Hepatocyte (in vitro differentiated cells): ENCODE measurements at regions not wholly inside any gene's neighbourhood (a gene's known extent, or its start where the extent isn't known, plus 50 kb on each side); places are given as distances from the start of the nearest gene placed in this dataset.
"Not testable (repeated sequence)": the region's sequence is repeated elsewhere in the genome, so short reads cannot be mapped to it uniquely, and the experiment has no call there.

Experiments
- DNase-seq: peaks from one replicate; pipeline ENCODE4 v3.0.0-alpha.2; 2016; ENCODE audit warnings: low spot score
- H2AFZ ChIP-seq: fragments of 200-600 bp; sonication (generic); 2 replicates; pipeline ENCODE4 v1.6.0; 2016; ENCODE audit warnings: antibody characterized with exemption, mild to moderate bottlenecking
- H3K27ac ChIP-seq: fragments of 200-600 bp; sonication (generic); 2 replicates; pipeline ENCODE4 v1.5.1; 2016; ENCODE audit warnings: mild to moderate bottlenecking
- H3K27me3 ChIP-seq: fragments of 200-600 bp; sonication (generic); 2 replicates; pipeline ENCODE4 v1.6.1; 2016
- H3K36me3 ChIP-seq: fragments of 200-600 bp; sonication (generic); replicated peaks from 2 replicates; pipeline ENCODE4 v1.5.1; 2016; ENCODE audit warnings: low read depth; ENCODE audit not compliant: insufficient read depth
- H3K4me1 ChIP-seq: fragments of 200-600 bp; sonication (generic); 2 replicates; pipeline ENCODE4 v1.5.1; 2016; ENCODE audit warnings: mild to moderate bottlenecking, moderate library complexity; ENCODE audit not compliant: insufficient read depth
- H3K4me2 ChIP-seq: fragments of 200-600 bp; sonication (generic); 2 replicates; pipeline ENCODE4 v1.6.0; 2016
- H3K4me3 ChIP-seq: fragments of 200-600 bp; sonication (generic); 2 replicates; pipeline ENCODE4 v1.5.1; 2016; ENCODE audit warnings: mild to moderate bottlenecking
- H3K79me2 ChIP-seq: fragments of 200-600 bp; sonication (generic); 2 replicates; pipeline ENCODE4 v1.6.0; 2017; ENCODE audit warnings: mild to moderate bottlenecking
- H3K9me2 ChIP-seq: fragments of 200-600 bp; sonication (generic); replicated peaks from 2 replicates; pipeline ENCODE4 v1.6.0; 2017; ENCODE audit warnings: mild to moderate bottlenecking; ENCODE audit not compliant: insufficient read depth
- H3K9me3 ChIP-seq: fragments of 200-600 bp; sonication (generic); 2 replicates; pipeline ENCODE4 v1.5.1; 2016; ENCODE audit warnings: low read depth, mild to moderate bottlenecking
- H4K20me1 ChIP-seq: fragments of 200-600 bp; sonication (generic); 2 replicates; pipeline ENCODE4 v1.6.0; 2016; ENCODE audit warnings: mild to moderate bottlenecking; ENCODE audit not compliant: insufficient read depth, poor library complexity, severe bottlenecking
- EZH2 ChIP-seq: fragments of 200-600 bp; sonication (generic); IDR thresholded peaks from 2 replicates; pipeline ENCODE4 v1.6.1; 2016; ENCODE audit warnings: antibody characterized with exemption, mild to moderate bottlenecking, borderline replicate concordance
- EZH2phosphoT487 ChIP-seq: fragments of 200-600 bp; sonication (generic); IDR thresholded peaks from one replicate; pipeline ENCODE4 v1.6.1; 2018; ENCODE audit warnings: antibody characterized with exemption, mild to moderate bottlenecking, low read depth, moderate library complexity; ENCODE audit not compliant: unreplicated experiment, severe bottlenecking
- WGBS: methylation state at CpG from one replicate; pipeline ENCODE4 v1.1.6; 2016; ENCODE audit warnings: low lambda C conversion rate; ENCODE audit errors: missing lambda C conversion rate; 5-methylcytosine and 5-hydroxymethylcytosine counted together
- TF ChIP-seq, protein P1 (sequence below): fragments of 200-600 bp; sonication (generic); IDR thresholded peaks from 2 replicates; pipeline ENCODE4 v1.5.1; 2016; ENCODE audit warnings: antibody characterized with exemption, mild to moderate bottlenecking; ENCODE audit not compliant: poor library complexity

DNA sequence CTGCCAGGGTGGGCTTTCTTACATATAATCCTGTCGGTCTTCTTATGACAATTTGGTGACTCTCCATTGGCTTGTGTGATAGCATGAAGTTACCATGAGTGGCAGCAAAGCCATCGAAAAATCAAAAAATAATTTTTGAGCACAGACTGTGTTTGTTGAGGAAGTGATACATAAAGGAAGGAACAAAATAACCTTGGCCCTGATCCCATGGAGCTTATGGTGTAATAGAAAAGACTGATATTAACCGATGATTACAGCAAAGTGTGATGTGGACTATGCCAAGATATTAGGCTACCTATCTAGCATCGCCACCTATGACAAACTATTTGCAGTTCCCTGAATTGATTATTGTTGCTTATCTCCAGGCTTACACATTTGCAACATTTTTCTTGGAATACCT lies 383.2 kb downstream of the AEBP2 start:
- no peaks in the 10 kb centered on the region for H3K4me1 ChIP-seq
- H3K36me3 ChIP-seq: no peaks in the 10 kb centered on the region
- H3K9me2 ChIP-seq: no peaks in the 10 kb centered on the region
- H3K4me3 ChIP-seq: no peak overlapping the region
- no peaks in the 10 kb centered on the region for H4K20me1 ChIP-seq
- H3K27me3 ChIP-seq: no peaks in the 10 kb centered on the region
- 96% methylated on average over 4 of the region's 4 CpGs for WGBS
- TF ChIP-seq EZH2phosphoT487: no peak
- no peaks in the 10 kb centered on the region for H3K9me3 ChIP-seq
- H3K27ac ChIP-seq: no peak overlapping the region
- DNase-seq: no peak
- no peak overlapping the region for H2AFZ ChIP-seq
- no peak overlapping the region for H3K4me2 ChIP-seq
- no peaks in the 10 kb centered on the region for H3K79me2 ChIP-seq

GRCh38 chr12:19823326-19823725 lies 384.0 kb downstream of the AEBP2 start:
- 87% methylated on average over 6 of the region's 6 CpGs for WGBS
- H3K36me3 ChIP-seq, H3K9me2 ChIP-seq, H3K9me3 ChIP-seq, H3K27ac ChIP-seq, H4K20me1 ChIP-seq, DNase-seq, H3K4me1 ChIP-seq, H3K4me3 ChIP-seq, H2AFZ ChIP-seq, H3K27me3 ChIP-seq, H3K4me2 ChIP-seq, H3K79me2 ChIP-seq: not testable (repeated sequence)

GRCh38 chr12:19826980-19827550 lies 387.8 kb downstream of the AEBP2 start:
- H2AFZ ChIP-seq: no peak overlapping the region
- H3K4me3 ChIP-seq: no peak overlapping the region
- no peaks in the 10 kb centered on the region for H3K79me2 ChIP-seq
- H3K4me1 ChIP-seq: no peaks in the 10 kb centered on the region
- H3K27me3 ChIP-seq: no peaks in the 10 kb centered on the region
- no peak overlapping the region for H3K4me2 ChIP-seq
- no peaks in the 10 kb centered on the region for H3K9me3 ChIP-seq
- TF ChIP-seq EZH2phosphoT487: no peak
- TF ChIP-seq EZH2: no peak
- TF ChIP-seq, protein P1, sequence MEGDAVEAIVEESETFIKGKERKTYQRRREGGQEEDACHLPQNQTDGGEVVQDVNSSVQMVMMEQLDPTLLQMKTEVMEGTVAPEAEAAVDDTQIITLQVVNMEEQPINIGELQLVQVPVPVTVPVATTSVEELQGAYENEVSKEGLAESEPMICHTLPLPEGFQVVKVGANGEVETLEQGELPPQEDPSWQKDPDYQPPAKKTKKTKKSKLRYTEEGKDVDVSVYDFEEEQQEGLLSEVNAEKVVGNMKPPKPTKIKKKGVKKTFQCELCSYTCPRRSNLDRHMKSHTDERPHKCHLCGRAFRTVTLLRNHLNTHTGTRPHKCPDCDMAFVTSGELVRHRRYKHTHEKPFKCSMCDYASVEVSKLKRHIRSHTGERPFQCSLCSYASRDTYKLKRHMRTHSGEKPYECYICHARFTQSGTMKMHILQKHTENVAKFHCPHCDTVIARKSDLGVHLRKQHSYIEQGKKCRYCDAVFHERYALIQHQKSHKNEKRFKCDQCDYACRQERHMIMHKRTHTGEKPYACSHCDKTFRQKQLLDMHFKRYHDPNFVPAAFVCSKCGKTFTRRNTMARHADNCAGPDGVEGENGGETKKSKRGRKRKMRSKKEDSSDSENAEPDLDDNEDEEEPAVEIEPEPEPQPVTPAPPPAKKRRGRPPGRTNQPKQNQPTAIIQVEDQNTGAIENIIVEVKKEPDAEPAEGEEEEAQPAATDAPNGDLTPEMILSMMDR: no peak
- H3K36me3 ChIP-seq: no peaks in the 10 kb centered on the region
- 92% methylated on average over 13 of the region's 13 CpGs for WGBS
- H3K27ac ChIP-seq: no peak overlapping the region
- DNase-seq: peak; percentile 8
- no peaks in the 10 kb centered on the region for H4K20me1 ChIP-seq
- H3K9me2 ChIP-seq: no peaks in the 10 kb centered on the region

DNA sequence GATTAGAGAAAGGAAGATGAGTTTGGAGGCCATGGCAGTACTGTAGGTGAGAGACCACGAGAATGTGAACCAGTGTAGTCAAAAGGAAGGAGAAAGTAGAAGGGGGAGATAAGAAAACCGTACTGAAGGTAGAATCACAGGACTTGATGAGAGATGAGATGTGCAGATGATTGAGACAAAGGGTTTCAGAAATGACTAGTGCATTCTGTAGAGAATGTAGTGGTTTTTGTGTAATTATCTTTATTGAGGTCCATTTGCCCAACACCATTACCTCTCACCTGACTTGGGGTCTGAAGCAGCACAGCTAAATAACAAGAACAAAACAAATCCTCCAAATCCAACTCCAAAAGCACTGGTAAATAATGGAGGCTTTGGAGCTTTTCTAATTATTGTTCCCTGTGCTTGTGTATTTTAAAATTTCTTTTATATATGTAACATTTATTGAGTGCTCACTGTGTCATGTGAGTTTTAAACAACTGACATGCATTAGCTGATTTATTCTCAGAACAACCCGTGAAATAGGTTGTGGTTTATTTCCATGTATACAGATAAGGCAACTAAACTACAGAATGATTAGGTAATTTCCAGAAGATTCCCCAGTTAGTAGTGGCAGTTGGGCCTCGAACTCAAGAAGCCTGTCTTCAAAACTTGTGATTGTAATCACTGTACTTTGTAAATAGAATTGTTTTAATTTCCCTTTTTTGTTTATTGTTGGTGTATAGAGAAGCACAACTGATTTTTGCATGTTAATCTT lies 390.0 kb downstream of the AEBP2 start:
- no peaks in the 10 kb centered on the region for H3K79me2 ChIP-seq
- TF ChIP-seq EZH2phosphoT487 (no peak), EZH2 (no peak)
- TF ChIP-seq, protein P1: no peak
- H3K9me3 ChIP-seq: no peaks in the 10 kb centered on the region
- DNase-seq: no peak
- H3K9me2 ChIP-seq: no peaks in the 10 kb centered on the region
- no peak overlapping the region for H3K4me3 ChIP-seq
- WGBS: 78% methylated on average over 4 of the region's 4 CpGs
- H3K27me3 ChIP-seq: no peaks in the 10 kb centered on the region
- H3K4me1 ChIP-seq: no peaks in the 10 kb centered on the region
- H2AFZ ChIP-seq: no peak overlapping the region
- H3K4me2 ChIP-seq: no peak overlapping the region
- no peaks in the 10 kb centered on the region for H4K20me1 ChIP-seq
- no peak overlapping the region for H3K27ac ChIP-seq
- no peaks in the 10 kb centered on the region for H3K36me3 ChIP-seq
